ENCODE measurements at regions not wholly inside any gene's neighbourhood (a gene's known extent, or its start where the extent isn't known, plus 50 kb on each side); places are given as distances from the start of the nearest gene placed in this dataset.
"Not testable (repeated sequence)": the region's sequence is repeated elsewhere in the genome, so short reads cannot be mapped to it uniquely, and the experiment has no call there.

GRCh38 chr4:100632163-100632562 is 114.3 kb upstream of the EMCN start:
- Mint-ChIP-seq H3K27ac (no peak overlapping the region), H3K9me3 (no peaks in the 10 kb centered on the region), H3K4me3 (no peak overlapping the region), H3K36me3 (ENCODE audit: low read depth) (no peaks in the 10 kb centered on the region), H3K27me3 (ENCODE audit: low read depth) (no peaks in the 10 kb centered on the region), H3K4me1 (ENCODE audit: low read depth) (no peaks in the 10 kb centered on the region)
- no peak for DNase-seq
- CTCF ChIA-PET, result no interaction called here
- intact Hi-C loops (cut with micrococcal nuclease), result no loop called here

GRCh38 chr4:100631281-100631968 is 113.6 kb upstream of the EMCN start:
- intact Hi-C loops (cut with micrococcal nuclease), result no loop called here
- CTCF ChIA-PET, result no interaction called here
- H3K4me1 Mint-ChIP-seq (ENCODE audit: low read depth), result no peaks in the 10 kb centered on the region
- no peaks in the 10 kb centered on the region for H3K27me3 Mint-ChIP-seq (ENCODE audit: low read depth)
- no peaks in the 10 kb centered on the region for H3K9me3 Mint-ChIP-seq
- no peak for DNase-seq
- H3K4me3 Mint-ChIP-seq, result no peak overlapping the region
- H3K36me3 Mint-ChIP-seq (ENCODE audit: low read depth), result no peaks in the 10 kb centered on the region
- no peak overlapping the region for H3K27ac Mint-ChIP-seq

- Mint-ChIP-seq H3K36me3 (ENCODE audit: low read depth) (no peaks in the 10 kb centered on the region), H3K27me3 (ENCODE audit: low read depth) (no peaks in the 10 kb centered on the region), H3K4me1 (ENCODE audit: low read depth) (no peaks in the 10 kb centered on the region), H3K9me3 (peaks cover 2% of the 10 kb centered on the region), H3K27ac (no peak overlapping the region), H3K4me3 (no peak overlapping the region)
- CTCF ChIA-PET, result no interaction called here
- intact Hi-C loops (cut with micrococcal nuclease), result no loop called here
- DNase-seq, result no peak
Observed at GRCh38 chr4:100630341-100630740, 112.5 kb upstream of the EMCN start.

- DNase-seq, result no peak
- Mint-ChIP-seq H3K36me3 (ENCODE audit: low read depth) (no peaks in the 10 kb centered on the region), H3K4me1 (ENCODE audit: low read depth) (peaks cover 14% of the 10 kb centered on the region), H3K9me3 (no peaks in the 10 kb centered on the region), H3K27ac (no peak overlapping the region), H3K4me3 (no peak overlapping the region), H3K27me3 (ENCODE audit: low read depth) (no peaks in the 10 kb centered on the region)
- intact Hi-C loops (cut with micrococcal nuclease), result no loop called here
- CTCF ChIA-PET, result no interaction called here
Observed at GRCh38 chr4:100609810-100610209, 92.0 kb upstream of the EMCN start.

- H3K27me3 Mint-ChIP-seq (ENCODE audit: low read depth); H3K4me3 Mint-ChIP-seq; H3K27ac Mint-ChIP-seq; H3K36me3 Mint-ChIP-seq (ENCODE audit: low read depth); intact Hi-C loops (cut with micrococcal nuclease); H3K9me3 Mint-ChIP-seq; CTCF ChIA-PET; DNase-seq: not testable (repeated sequence)
- H3K4me1 Mint-ChIP-seq (ENCODE audit: low read depth), result peaks cover 14% of the 10 kb centered on the region
Observed at GRCh38 chr4:100608651-100609050, 90.8 kb upstream of the EMCN start.

GRCh38 chr4:100605144-100605543 is 87.3 kb upstream of the EMCN start:
- H3K4me3 Mint-ChIP-seq, result no peak overlapping the region
- no peak overlapping the region for H3K27ac Mint-ChIP-seq
- no peaks in the 10 kb centered on the region for H3K36me3 Mint-ChIP-seq (ENCODE audit: low read depth)
- H3K9me3 Mint-ChIP-seq, result no peaks in the 10 kb centered on the region
- intact Hi-C loops (cut with micrococcal nuclease), result no loop called here
- peaks cover 10% of the 10 kb centered on the region for H3K4me1 Mint-ChIP-seq (ENCODE audit: low read depth)
- peaks cover 5% of the 10 kb centered on the region for H3K27me3 Mint-ChIP-seq (ENCODE audit: low read depth)
- CTCF ChIA-PET, result no interaction called here
- no peak for DNase-seq

- CTCF ChIA-PET, result no interaction called here
- no peaks in the 10 kb centered on the region for H3K36me3 Mint-ChIP-seq (ENCODE audit: low read depth)
- no peak overlapping the region for H3K27ac Mint-ChIP-seq
- H3K4me1 Mint-ChIP-seq (ENCODE audit: low read depth), result peaks cover 2% of the 10 kb centered on the region
- H3K4me3 Mint-ChIP-seq, result no peak overlapping the region
- peaks cover 7% of the 10 kb centered on the region for H3K27me3 Mint-ChIP-seq (ENCODE audit: low read depth)
- intact Hi-C loops (cut with micrococcal nuclease), result no loop called here
- DNase-seq, result no peak
- H3K9me3 Mint-ChIP-seq, result no peaks in the 10 kb centered on the region
Observed at GRCh38 chr4:100593935-100594334, 76.1 kb upstream of the EMCN start.

- CTCF ChIA-PET, result no interaction called here
- Mint-ChIP-seq H3K27ac (no peak overlapping the region), H3K27me3 (ENCODE audit: low read depth) (peaks cover 3% of the 10 kb centered on the region), H3K36me3 (ENCODE audit: low read depth) (no peaks in the 10 kb centered on the region), H3K4me3 (no peak overlapping the region), H3K4me1 (ENCODE audit: low read depth) (peaks cover 2% of the 10 kb centered on the region), H3K9me3 (no peaks in the 10 kb centered on the region)
- intact Hi-C loops (cut with micrococcal nuclease), result loop anchor here (2.0 kb wide), 1 partner anchor 23 kb away; no protein-coding TSS in a partner anchor
- DNase-seq, result no peak
Observed at GRCh38 chr4:100591161-100591876, 73.5 kb upstream of the EMCN start.

- Mint-ChIP-seq H3K4me1 (ENCODE audit: low read depth) (peaks cover 2% of the 10 kb centered on the region), H3K4me3 (no peak overlapping the region), H3K27ac (no peak overlapping the region), H3K27me3 (ENCODE audit: low read depth) (peaks cover 3% of the 10 kb centered on the region), H3K36me3 (ENCODE audit: low read depth) (no peaks in the 10 kb centered on the region), H3K9me3 (no peaks in the 10 kb centered on the region)
- CTCF ChIA-PET, result no interaction called here
- intact Hi-C loops (cut with micrococcal nuclease), result loop anchor here (2.0 kb wide), 1 partner anchor 22 kb away; no protein-coding TSS in a partner anchor
- DNase-seq, result no peak
Observed at GRCh38 chr4:100590325-100590724, 72.5 kb upstream of the EMCN start.

GRCh38 chr4:100588076-100588475 is 70.3 kb upstream of the EMCN start:
- intact Hi-C loops (cut with micrococcal nuclease), result no loop called here
- no peak for DNase-seq
- peaks cover 3% of the 10 kb centered on the region for H3K27me3 Mint-ChIP-seq (ENCODE audit: low read depth)
- H3K4me3 Mint-ChIP-seq, result no peak overlapping the region
- CTCF ChIA-PET, result no interaction called here
- H3K27ac Mint-ChIP-seq, result no peak overlapping the region
- H3K9me3 Mint-ChIP-seq, result no peaks in the 10 kb centered on the region
- no peaks in the 10 kb centered on the region for H3K36me3 Mint-ChIP-seq (ENCODE audit: low read depth)
- peaks cover 2% of the 10 kb centered on the region for H3K4me1 Mint-ChIP-seq (ENCODE audit: low read depth)

- Mint-ChIP-seq H3K4me1 (ENCODE audit: low read depth) (no peaks in the 10 kb centered on the region), H3K36me3 (ENCODE audit: low read depth) (no peaks in the 10 kb centered on the region)
- intact Hi-C loops (cut with micrococcal nuclease), result no loop called here
Observed at GRCh38 chr4:100582146-100582545, 64.3 kb upstream of the EMCN start.

GRCh38 chr4:100581337-100581736 is 63.5 kb upstream of the EMCN start:
- intact Hi-C loops (cut with micrococcal nuclease), result no loop called here
- H3K36me3 Mint-ChIP-seq (ENCODE audit: low read depth), result no peaks in the 10 kb centered on the region
- no peaks in the 10 kb centered on the region for H3K4me1 Mint-ChIP-seq (ENCODE audit: low read depth)
- peak; percentile 6 for DNase-seq
- no peak overlapping the region for H3K4me3 Mint-ChIP-seq
- H3K27ac Mint-ChIP-seq, result no peak overlapping the region
- peaks cover 2% of the 10 kb centered on the region for H3K27me3 Mint-ChIP-seq (ENCODE audit: low read depth)
- CTCF ChIA-PET, result no interaction called here
- H3K9me3 Mint-ChIP-seq, result no peaks in the 10 kb centered on the region

More at GRCh38 chr4:100582146-100582545, 64.3 kb upstream of the EMCN start:
- H3K27me3 Mint-ChIP-seq (ENCODE audit: low read depth), result no peaks in the 10 kb centered on the region
- H3K9me3 Mint-ChIP-seq, result no peaks in the 10 kb centered on the region
- CTCF ChIA-PET, result no interaction called here
- DNase-seq, result no peak
- H3K4me3 Mint-ChIP-seq, result no peak overlapping the region
- no peak overlapping the region for H3K27ac Mint-ChIP-seq

GRCh38 chr4:100576570-100576969 is 58.7 kb upstream of the EMCN start:
- Mint-ChIP-seq H3K4me3 (no peak overlapping the region), H3K4me1 (ENCODE audit: low read depth) (no peaks in the 10 kb centered on the region), H3K9me3 (no peaks in the 10 kb centered on the region), H3K27me3 (ENCODE audit: low read depth) (peaks cover 2% of the 10 kb centered on the region), H3K27ac (no peak overlapping the region), H3K36me3 (ENCODE audit: low read depth) (no peaks in the 10 kb centered on the region)
- no peak for DNase-seq
- CTCF ChIA-PET, result no interaction called here
- intact Hi-C loops (cut with micrococcal nuclease), result no loop called here
